Upper lobe of left lung (tissue), 4 donors: ENCODE measurements at regions not wholly inside any gene's neighbourhood (a gene's known extent, or its start where the extent isn't known, plus 50 kb on each side); places are given as distances from the start of the nearest gene placed in this dataset.

Experiments
- CTCF ChIP-seq, 6 experiments: fragments of 450-650 bp in 4 of 6; fragments of 200-600 bp in 2 of 6; sonication (generic) in 2 of 6; IDR thresholded peaks; one replicate each; pipeline ENCODE4 v1.5.1; 2016 to 2019; ENCODE audit warnings: antibody characterized with exemption in 6 of 6
- EP300 ChIP-seq, 4 donors: sonication (generic); formaldehyde crosslinking; IDR thresholded peaks; one replicate each; pipeline ENCODE4 v1.5.1; 2017; ENCODE audit warnings: antibody characterized with exemption in 4 of 4, control low read depth in 2 of 4
- POLR2A ChIP-seq, 4 donors: fragments of 450-650 bp; IDR thresholded peaks; one replicate each; pipeline ENCODE4 v1.5.1; 2016 to 2017; ENCODE audit warnings: antibody characterized with exemption in 4 of 4, mild to moderate bottlenecking in 2 of 4
- POLR2AphosphoS5 ChIP-seq, 2 donors: sonication (generic); formaldehyde crosslinking; IDR thresholded peaks; one replicate each; pipeline ENCODE4 v1.5.1; 2017; ENCODE audit warnings: antibody characterized with exemption in 2 of 2

DNA sequence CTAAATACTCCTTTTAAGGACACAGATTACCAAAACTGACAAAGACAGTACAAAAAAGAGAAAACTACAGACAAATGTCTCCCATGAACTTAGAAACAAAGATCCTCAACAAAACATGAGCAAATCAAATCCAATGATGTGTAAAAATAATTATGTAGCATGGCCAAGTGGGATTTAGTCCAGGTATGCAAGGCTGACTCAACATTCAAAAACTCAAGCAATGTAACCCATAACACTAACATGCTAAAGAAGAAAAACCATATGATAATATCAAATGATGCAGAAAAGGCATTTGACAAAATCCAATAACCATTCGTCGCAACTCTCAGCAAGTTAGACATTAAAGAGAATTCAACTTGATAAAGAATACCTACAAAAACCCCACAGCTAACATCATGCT is 239.0 kb upstream of the KLHL29 start:
- no peak for TF ChIP-seq CTCF (IDR thresholded peaks at IDR 0.05)
- no peak for TF ChIP-seq POLR2A (IDR thresholded peaks at IDR 0.05)
- TF ChIP-seq POLR2AphosphoS5 (IDR thresholded peaks at IDR 0.05) = no peak
- TF ChIP-seq EP300 (IDR thresholded peaks at IDR 0.05) = no peak
